Activated naive CD8-positive, alpha-beta T cell treated with anti-CD3 and anti-CD28 coated beads, Interleukin-2, amount 10 ng/mL, durations not matched to agents 7 days and 5 days (primary cell): ENCODE measurements at regions not wholly inside any gene's neighbourhood (a gene's known extent, or its start where the extent isn't known, plus 50 kb on each side); places are given as distances from the start of the nearest gene placed in this dataset.
"Not testable (repeated sequence)": the region's sequence is repeated elsewhere in the genome, so short reads cannot be mapped to it uniquely, and the experiment has no call there.

Source experiments
- ATAC-seq: fragments of 150-1000 bp; cut with Tn5 transposase; one replicate; pipeline ENCODE4 v1.10.0; 2021; ENCODE audit warnings: low read depth, moderate library complexity
- POLR2A ChIA-PET: fragments of 350-600 bp; sonication (Branson Sonifier 250); formaldehyde crosslinking; loops from one replicate; lab custom pipeline; 2021; ENCODE audit warnings: antibody characterized with exemption; lab: Charles Lee
- DNase-seq: peaks from one replicate; pipeline ENCODE4 v3.0.0; 2021
- H3K27ac Mint-ChIP-seq: one replicate; pipeline ENCODE4 v1.8.0; 2022; ENCODE audit warnings: mild to moderate bottlenecking, mixed read lengths
- H3K27me3 Mint-ChIP-seq: one replicate; pipeline ENCODE4 v1.8.0; 2022; ENCODE audit warnings: mild to moderate bottlenecking, moderate library complexity, mixed read lengths
- H3K36me3 Mint-ChIP-seq: one replicate; pipeline ENCODE4 v1.8.0; 2021; ENCODE audit warnings: mild to moderate bottlenecking, mixed read lengths
- H3K4me1 Mint-ChIP-seq: one replicate; pipeline ENCODE4 v1.8.0; 2021; ENCODE audit warnings: mixed read lengths
- H3K4me3 Mint-ChIP-seq: one replicate; pipeline ENCODE4 v1.8.0; 2022; ENCODE audit warnings: mild to moderate bottlenecking, moderate library complexity, mixed read lengths
- H3K9me3 Mint-ChIP-seq: one replicate; pipeline ENCODE4 v1.8.0; 2021; ENCODE audit warnings: mixed read lengths

- H3K36me3 Mint-ChIP-seq, H3K4me1 Mint-ChIP-seq, DNase-seq, POLR2A ChIA-PET, ATAC-seq, H3K4me3 Mint-ChIP-seq, H3K9me3 Mint-ChIP-seq, H3K27ac Mint-ChIP-seq, H3K27me3 Mint-ChIP-seq: not testable (repeated sequence)
These were observed 1433.6 kb upstream of the TPTE start for GRCh38 chr21:9087816-9088215.

- POLR2A ChIA-PET, H3K27me3 Mint-ChIP-seq, ATAC-seq, H3K4me3 Mint-ChIP-seq, H3K36me3 Mint-ChIP-seq, DNase-seq, H3K9me3 Mint-ChIP-seq, H3K4me1 Mint-ChIP-seq, H3K27ac Mint-ChIP-seq: not testable (repeated sequence)
These were observed 1391.6 kb upstream of the TPTE start for GRCh38 chr21:9129741-9130140.

- H3K27me3 Mint-ChIP-seq, H3K9me3 Mint-ChIP-seq, POLR2A ChIA-PET, H3K4me1 Mint-ChIP-seq, H3K36me3 Mint-ChIP-seq, ATAC-seq, DNase-seq, H3K27ac Mint-ChIP-seq, H3K4me3 Mint-ChIP-seq: not testable (repeated sequence)
These were observed 1390.6 kb upstream of the TPTE start for GRCh38 chr21:9130817-9131216.
